ENCODE measurements at regions not wholly inside any gene's neighbourhood (a gene's known extent, or its start where the extent isn't known, plus 50 kb on each side); places are given as distances from the start of the nearest gene placed in this dataset.
"Not testable (repeated sequence)": the region's sequence is repeated elsewhere in the genome, so short reads cannot be mapped to it uniquely, and the experiment has no call there.

GRCh38 chr6:167392631-167393316 lies 67.9 kb downstream of the TTLL2 start:
- no peak for DNase-seq (ENCODE audit: low spot score)

GRCh38 chr6:167393731-167394130 lies 68.8 kb downstream of the TTLL2 start:
- DNase-seq (ENCODE audit: low spot score): no peak

GRCh38 chr6:167394339-167394738 lies 69.5 kb downstream of the TTLL2 start:
- DNase-seq (ENCODE audit: low spot score): no peak

GRCh38 chr6:167394820-167395219 lies 69.9 kb downstream of the TTLL2 start:
- DNase-seq (ENCODE audit: low spot score): no peak

GRCh38 chr6:167396068-167396658 lies 71.3 kb downstream of the TTLL2 start:
- no peak for DNase-seq (ENCODE audit: low spot score)

GRCh38 chr6:167396659-167397490 lies 72.0 kb downstream of the TTLL2 start:
- DNase-seq (ENCODE audit: low spot score): peak; percentile 5

GRCh38 chr6:167397712-167398111 lies 72.8 kb downstream of the TTLL2 start:
- peak; percentile 4 for DNase-seq (ENCODE audit: low spot score)

GRCh38 chr6:167398214-167399050 lies 73.5 kb downstream of the TTLL2 start:
- DNase-seq (ENCODE audit: low spot score): no peak

GRCh38 chr6:167399051-167399387 lies 74.1 kb downstream of the TTLL2 start:
- no peak for DNase-seq (ENCODE audit: low spot score)

GRCh38 chr6:167399599-167399998 lies 74.7 kb downstream of the TTLL2 start:
- DNase-seq (ENCODE audit: low spot score): no peak

- DNase-seq (ENCODE audit: low spot score): no peak
These were observed 75.7 kb downstream of the TTLL2 start for GRCh38 chr6:167400482-167401138.

GRCh38 chr6:167401525-167402194 lies 76.8 kb downstream of the TTLL2 start:
- no peak for DNase-seq (ENCODE audit: low spot score)

- DNase-seq (ENCODE audit: low spot score): no peak
These were observed 77.4 kb downstream of the TTLL2 start for GRCh38 chr6:167402195-167402686.

- DNase-seq (ENCODE audit: low spot score): no peak
These were observed 78.5 kb downstream of the TTLL2 start for GRCh38 chr6:167403427-167403826.

GRCh38 chr6:167404385-167405049 lies 79.6 kb downstream of the TTLL2 start:
- no peak for DNase-seq (ENCODE audit: low spot score)

- DNase-seq (ENCODE audit: low spot score): no peak
These were observed 81.1 kb downstream of the TTLL2 start for GRCh38 chr6:167405778-167406532.

GRCh38 chr6:167406533-167407238 lies 81.8 kb downstream of the TTLL2 start:
- DNase-seq (ENCODE audit: low spot score): not testable (repeated sequence)

GRCh38 chr6:167407239-167408064 lies 82.6 kb downstream of the TTLL2 start:
- DNase-seq (ENCODE audit: low spot score): no peak

All from AG20443 (cell line).